Mesenchymal stem cell (in vitro differentiated cells and primary cell): ENCODE measurements at regions not wholly inside any gene's neighbourhood (a gene's known extent, or its start where the extent isn't known, plus 50 kb on each side); places are given as distances from the start of the nearest gene placed in this dataset.

Source experiments
- DNase-seq: peaks from one replicate; pipeline ENCODE4 v3.0.0-alpha.2; 2013
- H2AFZ ChIP-seq: one replicate; pipeline ENCODE4 v1.6.1; 2013; ENCODE audit warnings: low read depth, mild to moderate bottlenecking, control low read depth, inconsistent platforms, low read length, moderate library complexity
- H2AK5ac ChIP-seq: 2 replicates; pipeline ENCODE4 v1.6.1; 2013; ENCODE audit warnings: low read length, moderate library complexity, mild to moderate bottlenecking, inconsistent platforms; ENCODE audit not compliant: severe bottlenecking
- H2BK120ac ChIP-seq: one replicate; pipeline ENCODE4 v1.6.1; 2013; ENCODE audit warnings: low read depth, mild to moderate bottlenecking, inconsistent platforms, low read length, moderate library complexity
- H2BK12ac ChIP-seq, 2 experiments: one replicate each; pipeline ENCODE4 v1.6.1; 2013; ENCODE audit warnings: inconsistent platforms in 2 of 2, low read length in 2 of 2, mild to moderate bottlenecking in 2 of 2, moderate library complexity in 2 of 2, control low read depth in 1 of 2
- H2BK15ac ChIP-seq: one replicate; pipeline ENCODE4 v1.6.1; 2013; ENCODE audit warnings: mild to moderate bottlenecking, low read depth, inconsistent platforms; ENCODE audit not compliant: poor library complexity, severe bottlenecking
- H2BK5ac ChIP-seq: 2 replicates; pipeline ENCODE4 v1.6.1; 2013; ENCODE audit warnings: low read depth, mild to moderate bottlenecking, low read length, control low read depth, inconsistent platforms; ENCODE audit not compliant: poor library complexity, severe bottlenecking
- H3K14ac ChIP-seq, 2 experiments: one replicate each; pipeline ENCODE4 v1.6.1; 2013; ENCODE audit warnings: inconsistent platforms in 2 of 2, low read length in 2 of 2, control low read depth in 1 of 2, mild to moderate bottlenecking in 1 of 2, moderate library complexity in 1 of 2
- H3K18ac ChIP-seq, 2 experiments: one replicate each; pipeline ENCODE4 v1.6.1; 2013; ENCODE audit warnings: inconsistent platforms in 2 of 2, low read length in 2 of 2, control low read depth in 1 of 2, low read depth in 1 of 2, mild to moderate bottlenecking in 1 of 2
- H3K23ac ChIP-seq, 2 experiments: one replicate each; pipeline ENCODE4 v1.6.1; 2013; ENCODE audit warnings: inconsistent platforms in 2 of 2, low read length in 2 of 2, mild to moderate bottlenecking in 2 of 2, moderate library complexity in 2 of 2, control low read depth in 1 of 2
- H3K27ac ChIP-seq: 2 replicates; pipeline ENCODE4 v1.5.1; 2013; ENCODE audit warnings: mild to moderate bottlenecking, moderate library complexity, low read length, control low read depth, inconsistent platforms; ENCODE audit not compliant: poor library complexity, severe bottlenecking
- H3K27me3 ChIP-seq, 2 experiments: 2 replicates each; pipeline versions ENCODE4 v1.6.1 to v1.7.0; 2013; ENCODE audit warnings: low read length in 2 of 2, mild to moderate bottlenecking in 2 of 2, moderate library complexity in 2 of 2, control low read depth in 1 of 2, inconsistent platforms in 1 of 2; ENCODE audit not compliant: control insufficient read depth in 1 of 2, insufficient read depth in 1 of 2
- H3K36me3 ChIP-seq, 2 experiments: 2 replicates each; pipeline versions ENCODE4 v1.6.1 to v1.7.0; 2013; ENCODE audit warnings: low read length in 2 of 2, control low read depth in 1 of 2, inconsistent platforms in 1 of 2, low read depth in 1 of 2, mild to moderate bottlenecking in 1 of 2; ENCODE audit not compliant: insufficient read depth in 2 of 2, control insufficient read depth in 1 of 2
- H3K4ac ChIP-seq, 2 experiments: one replicate each; pipeline ENCODE4 v1.6.1; 2013; ENCODE audit warnings: inconsistent platforms in 2 of 2, low read length in 2 of 2, mild to moderate bottlenecking in 2 of 2, moderate library complexity in 2 of 2, control low read depth in 1 of 2, low read depth in 1 of 2
- H3K4me1 ChIP-seq: 2 replicates; pipeline ENCODE4 v1.6.1; 2013; ENCODE audit warnings: low read depth, low read length, control low read depth; ENCODE audit not compliant: control insufficient read depth, insufficient read depth
- H3K4me2 ChIP-seq: 2 replicates; pipeline ENCODE4 v1.6.1; 2013; ENCODE audit warnings: low read length, mild to moderate bottlenecking, inconsistent platforms; ENCODE audit not compliant: poor library complexity, severe bottlenecking
- H3K4me3 ChIP-seq, 2 experiments: 2 replicates each; pipeline versions ENCODE4 v1.5.1 to v1.7.0; 2013; ENCODE audit warnings: low read length in 2 of 2, mild to moderate bottlenecking in 2 of 2, control low read depth in 1 of 2, low read depth in 1 of 2; ENCODE audit not compliant: insufficient read depth in 1 of 2
- H3K79me1 ChIP-seq: replicated peaks from 2 replicates; pipeline ENCODE4 v1.6.1; 2013; ENCODE audit warnings: mild to moderate bottlenecking, control low read depth, low read length, inconsistent platforms; ENCODE audit not compliant: poor library complexity, severe bottlenecking
- H3K9ac ChIP-seq: 2 replicates; pipeline ENCODE4 v1.7.0; 2013; ENCODE audit warnings: mild to moderate bottlenecking, low read length, moderate library complexity
- H3K9me3 ChIP-seq: 2 replicates; pipeline ENCODE4 v1.7.0; 2013; ENCODE audit warnings: mild to moderate bottlenecking, low read length; ENCODE audit not compliant: control insufficient read depth
- H4K8ac ChIP-seq: one replicate; pipeline ENCODE4 v1.6.1; 2013; ENCODE audit warnings: inconsistent platforms, mild to moderate bottlenecking, low read length, moderate library complexity
- H4K91ac ChIP-seq: one replicate; pipeline ENCODE4 v1.6.1; 2013; ENCODE audit warnings: mild to moderate bottlenecking, low read length, inconsistent platforms
- WGBS: methylation state at CpG from one replicate; pipeline ENCODE4 v1.1.7; 2013; ENCODE audit warnings: mixed read lengths; 5-methylcytosine and 5-hydroxymethylcytosine counted together

GRCh38 chr4:97150966-97151365 lies 992.3 kb downstream of the STPG2 start:
- Histone ChIP-seq H4K91ac (no peak overlapping the region), H3K4ac (no peak overlapping the region)
- WGBS, result 80% methylated on average over 1 of the region's 2 CpGs

GRCh38 chr4:97152149-97152548 lies 991.1 kb downstream of the STPG2 start:
- H4K91ac ChIP-seq, result no peak overlapping the region
- H2BK12ac ChIP-seq, result no peak overlapping the region
- H3K23ac ChIP-seq, result no peak overlapping the region
- H3K18ac ChIP-seq, result no peak overlapping the region
- no peak overlapping the region for H2BK120ac ChIP-seq
- no peaks in the 10 kb centered on the region for H3K27me3 ChIP-seq
- H3K36me3 ChIP-seq, result no peaks in the 10 kb centered on the region
- no peak overlapping the region for H2BK15ac ChIP-seq
- H3K4me2 ChIP-seq, result no peak overlapping the region
- H4K8ac ChIP-seq, result no peak overlapping the region
- H3K4me1 ChIP-seq, result no peaks in the 10 kb centered on the region
- no peak overlapping the region for H3K4ac ChIP-seq
- no peaks in the 10 kb centered on the region for H3K79me1 ChIP-seq
- H2BK5ac ChIP-seq, result no peak overlapping the region
- H3K14ac ChIP-seq, result no peak overlapping the region
- DNase-seq, result no peak
- H3K27ac ChIP-seq, result no peak overlapping the region
- no peak overlapping the region for H2AK5ac ChIP-seq
- H3K4me3 ChIP-seq, result no peak overlapping the region
- no peaks in the 10 kb centered on the region for H3K9me3 ChIP-seq
- H2AFZ ChIP-seq, result no peak overlapping the region
- no peak overlapping the region for H3K9ac ChIP-seq

More at GRCh38 chr4:97150966-97151365, 992.3 kb downstream of the STPG2 start:
- Histone ChIP-seq H3K79me1 (no peaks in the 10 kb centered on the region), H3K9me3 (no peaks in the 10 kb centered on the region), H2BK120ac (no peak overlapping the region), H2AFZ (no peak overlapping the region), H3K4me2 (no peak overlapping the region), H3K4me3 (no peak overlapping the region), H3K27me3 (no peaks in the 10 kb centered on the region), H2AK5ac (no peak overlapping the region), H2BK15ac (no peak overlapping the region), H2BK12ac (no peak overlapping the region), H3K23ac (no peak overlapping the region), H2BK5ac (no peak overlapping the region), H3K27ac (no peak overlapping the region), H3K14ac (no peak overlapping the region), H3K4me1 (no peaks in the 10 kb centered on the region), H4K8ac (no peak overlapping the region), H3K36me3 (no peaks in the 10 kb centered on the region), H3K9ac (no peak overlapping the region), H3K18ac (no peak overlapping the region)
- no peak for DNase-seq

- no peak overlapping the region for H4K91ac ChIP-seq
- 45% methylated on average over 1 of the region's 1 CpG for WGBS
- no peak overlapping the region for H3K4me2 ChIP-seq
- no peak for DNase-seq
- H3K4ac ChIP-seq, result no peak overlapping the region
- no peak overlapping the region for H4K8ac ChIP-seq
- no peak overlapping the region for H3K14ac ChIP-seq
- no peak overlapping the region for H3K9ac ChIP-seq
- H2BK120ac ChIP-seq, result no peak overlapping the region
- no peak overlapping the region for H3K4me3 ChIP-seq
- no peak overlapping the region for H2AFZ ChIP-seq
- no peaks in the 10 kb centered on the region for H3K79me1 ChIP-seq
- no peak overlapping the region for H2BK12ac ChIP-seq
- no peak overlapping the region for H3K18ac ChIP-seq
- no peak overlapping the region for H2BK5ac ChIP-seq
- no peak overlapping the region for H3K27ac ChIP-seq
- H2BK15ac ChIP-seq, result no peak overlapping the region
- no peaks in the 10 kb centered on the region for H3K36me3 ChIP-seq
- no peak overlapping the region for H2AK5ac ChIP-seq
- no peaks in the 10 kb centered on the region for H3K27me3 ChIP-seq
- no peak overlapping the region for H3K23ac ChIP-seq
- no peaks in the 10 kb centered on the region for H3K9me3 ChIP-seq
- H3K4me1 ChIP-seq, result no peaks in the 10 kb centered on the region
These were observed 990.2 kb downstream of the STPG2 start for GRCh38 chr4:97153042-97153441.

GRCh38 chr4:97159625-97160024 lies 983.7 kb downstream of the STPG2 start:
- Histone ChIP-seq H2BK120ac (no peak overlapping the region), H3K18ac (no peak overlapping the region), H4K8ac (no peak overlapping the region), H3K27me3 (no peaks in the 10 kb centered on the region), H3K9ac (no peak overlapping the region), H2AFZ (no peak overlapping the region), H3K4me3 (no peak overlapping the region), H3K4me1 (no peaks in the 10 kb centered on the region), H4K91ac (no peak overlapping the region), H2BK5ac (no peak overlapping the region), H3K4ac (no peak overlapping the region), H3K36me3 (no peaks in the 10 kb centered on the region), H3K79me1 (no peaks in the 10 kb centered on the region), H3K27ac (no peak overlapping the region), H3K14ac (no peak overlapping the region), H2BK12ac (no peak overlapping the region), H3K23ac (no peak overlapping the region), H2BK15ac (no peak overlapping the region), H3K9me3 (peaks cover 6% of the 10 kb centered on the region), H2AK5ac (no peak overlapping the region), H3K4me2 (no peak overlapping the region)
- no peak for DNase-seq
- WGBS, result 56% methylated on average over 1 of the region's 1 CpG
